NCI-H1048 (cell line): ENCODE measurements at regions not wholly inside any gene's neighbourhood (a gene's known extent, or its start where the extent isn't known, plus 50 kb on each side); places are given as distances from the start of the nearest gene placed in this dataset.
A peak's percentile ranks its signal among the peaks of the same experiment; 100 is the strongest.

Experiments used
- DNase-seq: peaks from one replicate; lab custom pipeline; 2025; lab: John Stamatoyannopoulos, UW

- DNase-seq: no peak
Measured at GRCh38 chr17:413016-413350, 60.4 kb upstream of the RPH3AL start.

- no peak for DNase-seq
Measured at GRCh38 chr17:412211-413015, 59.8 kb upstream of the RPH3AL start.

DNA sequence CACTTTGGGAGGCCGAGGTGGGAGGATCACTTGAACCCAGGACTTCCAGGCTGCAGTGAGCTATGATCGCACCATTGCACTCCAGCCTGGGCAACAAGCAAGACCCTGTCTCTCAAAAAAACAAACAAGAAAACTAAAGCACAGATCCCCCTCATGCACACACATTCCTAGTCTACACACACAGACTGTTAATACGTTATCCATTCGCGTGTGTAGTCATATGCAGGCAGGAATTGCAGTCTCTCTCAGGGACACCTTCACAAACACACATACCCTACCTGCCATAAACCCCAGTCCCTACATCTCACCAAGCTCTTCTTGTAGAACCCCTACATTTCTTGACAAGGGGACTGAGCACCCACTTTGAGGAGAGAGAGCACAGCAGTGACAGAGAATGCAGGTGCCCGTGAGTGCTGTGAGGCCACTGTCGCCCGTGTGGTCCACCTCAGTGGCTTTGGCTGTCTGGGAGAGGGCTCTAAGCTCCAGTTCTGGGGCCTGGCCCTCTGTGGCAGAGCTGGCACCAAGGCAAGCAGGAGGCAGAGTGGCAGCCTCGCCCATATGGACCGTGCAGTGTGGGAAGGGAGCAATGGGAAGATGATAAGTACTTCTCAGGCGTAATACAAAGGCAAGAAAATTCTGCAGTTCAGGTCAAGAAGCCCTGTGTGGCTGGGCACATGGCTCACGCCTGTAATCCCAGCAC lies 59.0 kb upstream of the RPH3AL start:
- DNase-seq: no peak

DNA sequence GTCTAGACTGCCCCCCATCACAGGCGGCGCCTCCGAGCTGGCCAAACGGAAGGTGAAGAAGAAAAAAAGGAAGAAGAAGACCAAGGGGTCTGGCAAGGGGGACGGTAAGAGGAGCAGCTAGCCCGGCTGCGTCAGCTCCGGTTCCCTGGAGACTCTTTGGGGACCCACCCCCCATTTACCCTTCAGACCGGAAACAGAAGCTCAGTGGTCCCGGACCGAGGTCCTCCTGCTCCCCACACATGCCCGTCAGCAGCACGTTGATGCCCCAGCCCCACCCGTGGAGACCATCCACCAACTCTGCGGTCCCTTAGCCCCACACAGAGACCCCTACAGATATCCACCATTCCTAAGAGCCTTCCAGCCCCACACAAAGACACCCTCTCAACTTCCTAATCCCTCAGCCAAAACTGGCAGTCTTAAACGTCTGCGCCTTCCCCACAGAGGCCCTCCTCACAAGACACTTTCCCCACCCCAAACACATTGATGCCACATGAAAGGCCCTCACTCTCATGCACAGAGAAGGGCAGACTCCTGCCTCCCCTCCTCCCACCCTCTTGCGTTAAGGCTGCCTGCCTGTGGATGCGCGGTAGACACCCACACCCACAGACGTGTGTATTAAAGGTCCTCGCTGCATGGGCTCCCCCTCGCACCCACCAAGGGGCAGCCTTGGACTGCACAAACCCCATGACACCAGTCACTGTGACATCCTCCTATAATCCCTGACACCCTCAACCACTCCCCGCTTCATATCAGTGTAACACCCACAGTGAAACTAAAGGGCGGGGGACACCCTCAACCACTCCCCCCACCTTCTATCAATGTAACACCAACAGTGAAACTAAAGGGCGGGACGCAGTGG lies 58.2 kb upstream of the RPH3AL start:
- no peak for DNase-seq

DNA sequence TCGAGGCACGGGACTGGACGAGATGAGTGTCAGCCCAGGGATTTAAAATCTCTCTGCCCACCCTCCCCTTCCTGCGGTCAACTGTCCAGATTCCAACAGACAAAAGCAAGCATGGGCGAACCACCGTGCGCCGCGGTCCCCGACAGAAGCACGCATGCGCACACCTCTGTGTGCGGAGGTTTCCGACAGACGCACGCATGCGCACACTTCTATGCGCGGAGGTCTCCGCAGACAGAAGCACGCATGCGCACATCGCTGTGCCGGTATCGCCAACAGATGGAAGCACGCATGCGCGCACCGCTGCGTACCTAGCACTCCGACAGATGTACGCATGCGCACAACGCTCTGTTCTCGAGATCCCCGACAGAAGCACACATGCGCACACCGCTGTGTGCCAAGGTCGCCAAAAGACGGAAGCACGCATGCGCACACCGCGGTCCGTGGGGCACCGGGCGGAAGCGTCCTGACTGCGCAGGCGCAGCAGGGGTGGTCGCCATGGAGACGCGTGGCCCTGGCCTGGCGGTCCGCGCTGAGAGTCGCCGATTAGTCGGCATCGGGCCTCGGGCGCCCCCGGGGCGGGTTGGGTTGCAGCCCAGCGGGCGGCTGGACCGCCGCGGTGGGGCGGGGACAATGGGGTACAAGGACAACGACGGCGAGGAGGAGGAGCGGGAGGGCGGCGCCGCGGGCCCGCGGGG lies 57.4 kb upstream of the RPH3AL start:
- DNase-seq: peak; percentile 99

GRCh38 chr17:409308-409847 lies 56.8 kb upstream of the RPH3AL start:
- DNase-seq: no peak

GRCh38 chr17:404703-405102 lies 52.1 kb upstream of the RPH3AL start:
- no peak for DNase-seq
